Smooth muscle cell (in vitro differentiated cells): ENCODE measurements at regions not wholly inside any gene's neighbourhood (a gene's known extent, or its start where the extent isn't known, plus 50 kb on each side); places are given as distances from the start of the nearest gene placed in this dataset.
A peak's percentile ranks its signal among the peaks of the same experiment; 100 is the strongest.

Experiments
- DNase-seq: peaks from one replicate; lab custom pipeline; 2025; ENCODE audit not compliant: unreplicated experiment; lab: John Stamatoyannopoulos, UW
- H2AFZ ChIP-seq: fragments of 200-600 bp; sonication (generic); 2 replicates; pipeline ENCODE4 v1.6.0; 2016; ENCODE audit warnings: antibody characterized with exemption, low read depth, mild to moderate bottlenecking
- H3F3A ChIP-seq: fragments of 200-600 bp; sonication (generic); 2 replicates; pipeline ENCODE4 v1.6.0; 2017; ENCODE audit warnings: antibody characterized with exemption, low read depth
- H3K27ac ChIP-seq: fragments of 200-600 bp; sonication (generic); 2 replicates; pipeline ENCODE4 v1.5.1; 2016; ENCODE audit warnings: low read depth, mild to moderate bottlenecking
- H3K27me3 ChIP-seq: fragments of 200-600 bp; sonication (generic); 2 replicates; pipeline ENCODE4 v1.6.1; 2016; ENCODE audit warnings: low read depth, mild to moderate bottlenecking
- H3K36me3 ChIP-seq: fragments of 200-600 bp; sonication (generic); 2 replicates; pipeline ENCODE4 v1.5.1; 2016; ENCODE audit warnings: low read depth
- H3K4me1 ChIP-seq: fragments of 200-600 bp; sonication (generic); 2 replicates; pipeline ENCODE4 v1.5.1; 2016; ENCODE audit warnings: low read depth
- H3K4me2 ChIP-seq: fragments of 200-600 bp; sonication (generic); 2 replicates; pipeline ENCODE4 v1.6.0; 2016; ENCODE audit warnings: mild to moderate bottlenecking
- H3K4me3 ChIP-seq: fragments of 200-600 bp; sonication (generic); 2 replicates; pipeline ENCODE4 v1.5.1; 2016; ENCODE audit warnings: mild to moderate bottlenecking
- H3K79me2 ChIP-seq: fragments of 200-600 bp; sonication (generic); 2 replicates; pipeline ENCODE4 v1.6.0; 2016; ENCODE audit warnings: low read depth, mild to moderate bottlenecking
- H3K9ac ChIP-seq: fragments of 200-600 bp; sonication (generic); 2 replicates; pipeline ENCODE4 v1.6.0; 2016; ENCODE audit warnings: low read depth
- H3K9me3 ChIP-seq: fragments of 200-600 bp; sonication (generic); replicated peaks from 2 replicates; pipeline ENCODE4 v1.5.1; 2016; ENCODE audit warnings: low read depth
- H4K20me1 ChIP-seq: fragments of 200-600 bp; sonication (generic); 2 replicates; pipeline ENCODE4 v1.6.0; 2016; ENCODE audit warnings: low read depth
- CTCF ChIP-seq: fragments of 200-600 bp; sonication (generic); IDR thresholded peaks from 2 replicates; pipeline ENCODE4 v1.5.1; 2017; ENCODE audit warnings: borderline replicate concordance, mild to moderate bottlenecking, antibody characterized with exemption; ENCODE audit not compliant: insufficient read depth, poor library complexity, severe bottlenecking
- WGBS: methylation state at CpG from one replicate; pipeline ENCODE4 v1.1.7; 2016; ENCODE audit warnings: low lambda C conversion rate; 5-methylcytosine and 5-hydroxymethylcytosine counted together

GRCh38 chr4:67020438-67020797 lies 524.9 kb downstream of the CENPC start:
- 100% methylated on average over 1 of the region's 1 CpG for WGBS
- Histone ChIP-seq H3K4me3 (no peak overlapping the region), H3K27ac (no peak overlapping the region), H3F3A (no peaks in the 10 kb centered on the region), H3K9ac (no peak overlapping the region), H3K36me3 (no peaks in the 10 kb centered on the region), H3K9me3 (peaks cover 3% of the 10 kb centered on the region), H3K27me3 (no peaks in the 10 kb centered on the region), H3K4me2 (no peak overlapping the region), H3K4me1 (no peaks in the 10 kb centered on the region), H2AFZ (peak overlapping the region; percentile 16), H4K20me1 (no peaks in the 10 kb centered on the region), H3K79me2 (no peaks in the 10 kb centered on the region)
- DNase-seq = no peak
- TF ChIP-seq CTCF = no peak

- H3K27ac ChIP-seq = no peak overlapping the region
- H3F3A ChIP-seq = no peaks in the 10 kb centered on the region
- H3K79me2 ChIP-seq = no peaks in the 10 kb centered on the region
- H3K4me2 ChIP-seq = no peak overlapping the region
- H2AFZ ChIP-seq = peak overlapping the region; percentile 16
- no peaks in the 10 kb centered on the region for H3K36me3 ChIP-seq
- no peak for TF ChIP-seq CTCF
- no peaks in the 10 kb centered on the region for H3K27me3 ChIP-seq
- no peaks in the 10 kb centered on the region for H4K20me1 ChIP-seq
- H3K9me3 ChIP-seq = peaks cover 3% of the 10 kb centered on the region
- H3K9ac ChIP-seq = no peak overlapping the region
- DNase-seq = no peak
- WGBS = 81% methylated on average over 3 of the region's 3 CpGs
- no peaks in the 10 kb centered on the region for H3K4me1 ChIP-seq
- no peak overlapping the region for H3K4me3 ChIP-seq
These were observed 525.4 kb downstream of the CENPC start for GRCh38 chr4:67019686-67020437.

- H3K4me2 ChIP-seq = no peak overlapping the region
- no peaks in the 10 kb centered on the region for H3K27me3 ChIP-seq
- H2AFZ ChIP-seq = no peak overlapping the region
- H3K27ac ChIP-seq = no peak overlapping the region
- no peak for TF ChIP-seq CTCF
- no peaks in the 10 kb centered on the region for H3K79me2 ChIP-seq
- no peak overlapping the region for H3K4me3 ChIP-seq
- H3K9me3 ChIP-seq = peaks cover 3% of the 10 kb centered on the region
- H3K36me3 ChIP-seq = no peaks in the 10 kb centered on the region
- no peaks in the 10 kb centered on the region for H3K4me1 ChIP-seq
- no peak overlapping the region for H3K9ac ChIP-seq
- DNase-seq = no peak
- no peaks in the 10 kb centered on the region for H3F3A ChIP-seq
- H4K20me1 ChIP-seq = no peaks in the 10 kb centered on the region
- 94% methylated on average over 4 of the region's 4 CpGs for WGBS
These were observed 530.7 kb downstream of the CENPC start for GRCh38 chr4:67014592-67014991.

DNA sequence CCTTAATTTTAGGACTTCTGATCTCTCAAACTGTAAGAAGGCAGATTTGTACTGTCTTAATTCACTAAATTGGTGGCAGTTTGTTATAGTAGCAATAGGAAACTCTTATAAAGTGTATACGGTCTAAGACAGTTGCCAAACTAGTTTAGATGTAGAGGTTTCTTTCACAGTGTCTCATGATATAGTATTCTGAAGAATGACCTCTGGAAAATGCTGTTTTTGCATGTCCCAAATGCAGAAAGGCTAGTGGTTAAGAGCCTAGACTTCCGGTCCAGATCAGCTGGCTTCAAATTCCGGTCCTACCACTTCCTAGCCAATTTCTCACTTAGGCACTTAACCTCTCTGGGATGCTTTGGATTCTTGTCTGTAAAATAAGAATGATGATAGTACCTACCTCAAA lies 538.5 kb downstream of the CENPC start:
- Histone ChIP-seq H3K36me3 (no peaks in the 10 kb centered on the region), H2AFZ (no peak overlapping the region), H3F3A (no peaks in the 10 kb centered on the region), H3K27ac (no peak overlapping the region), H4K20me1 (no peaks in the 10 kb centered on the region), H3K4me2 (no peak overlapping the region), H3K9ac (no peak overlapping the region), H3K27me3 (no peaks in the 10 kb centered on the region), H3K4me3 (no peak overlapping the region), H3K79me2 (no peaks in the 10 kb centered on the region), H3K4me1 (no peaks in the 10 kb centered on the region), H3K9me3 (no peaks in the 10 kb centered on the region)
- 60% methylated on average over 3 of the region's 3 CpGs for WGBS
- no peak for TF ChIP-seq CTCF
- no peak for DNase-seq
